Aorta (tissue), 5 donors: ENCODE measurements at regions not wholly inside any gene's neighbourhood (a gene's known extent, or its start where the extent isn't known, plus 50 kb on each side); places are given as distances from the start of the nearest gene placed in this dataset.

Source experiments
- ATAC-seq: fragments of 200-7000 bp; cut with Tn5 transposase; one replicate; pipeline ENCODE4 v1.9.1; 2022; ENCODE audit warnings: moderate library complexity; ENCODE audit not compliant: low FRiP score
- DNase-seq, 2 donors: peaks; one replicate each; pipeline ENCODE4 v3.0.0-alpha.2; 2020
- H3K27ac ChIP-seq, 2 donors: one replicate each; pipeline ENCODE4 v1.5.1; 2013; ENCODE audit warnings: low read length in 2 of 2, mild to moderate bottlenecking in 2 of 2, moderate library complexity in 2 of 2, control low read depth in 1 of 2, inconsistent platforms in 1 of 2, low read depth in 1 of 2
- H3K27me3 ChIP-seq, 2 donors: one replicate each; pipeline ENCODE4 v1.6.1; 2013; ENCODE audit warnings: control low read depth in 1 of 2, low read length in 1 of 2, mild to moderate bottlenecking in 1 of 2, moderate library complexity in 1 of 2; ENCODE audit not compliant: insufficient read depth in 2 of 2, control insufficient read depth in 1 of 2
- H3K36me3 ChIP-seq, 2 donors: one replicate each; pipeline ENCODE4 v1.6.1; 2013; ENCODE audit warnings: control low read depth in 1 of 2, low read length in 1 of 2, mild to moderate bottlenecking in 1 of 2; ENCODE audit not compliant: insufficient read depth in 2 of 2, control insufficient read depth in 1 of 2
- H3K4me1 ChIP-seq, 2 donors: one replicate each; pipeline ENCODE4 v1.6.1; 2013; ENCODE audit warnings: low read length in 2 of 2, control low read depth in 1 of 2, mild to moderate bottlenecking in 1 of 2, moderate library complexity in 1 of 2; ENCODE audit not compliant: insufficient read depth in 2 of 2, control insufficient read depth in 1 of 2
- H3K4me3 ChIP-seq, 2 donors: one replicate each; pipeline ENCODE4 v1.5.1; 2013; ENCODE audit warnings: low read length in 2 of 2, control low read depth in 1 of 2, mild to moderate bottlenecking in 1 of 2
- H3K9me3 ChIP-seq: one replicate; pipeline ENCODE4 v1.6.1; 2013; ENCODE audit warnings: mild to moderate bottlenecking, low read length; ENCODE audit not compliant: control insufficient read depth
- WGBS, 2 donors: extraction: QIAGEN DNeasy Blood & Tissue Kit; methylation state at CpG; one replicate each; pipeline ENCODE4 v1.1.7; 2013; 5-methylcytosine and 5-hydroxymethylcytosine counted together
- intact Hi-C, 2 donors: fragments of 100-400 bp; cut with DNase I; formaldehyde crosslinking; loops; one replicate each; pipeline versions ENCODE4 v1.14.2 to v1.15.0; 2022
- donor health status: healthy with polysubstance abuse.
- donor health status: Bipolar disorder and iron deficiency.
- donor health status: DM: no; HTN: no; CAD: no.
- donor health status: DM: no; HTN: no; CAD: no.
- donor health status: DM: yes; HTN: yes; CAD: no.

DNA sequence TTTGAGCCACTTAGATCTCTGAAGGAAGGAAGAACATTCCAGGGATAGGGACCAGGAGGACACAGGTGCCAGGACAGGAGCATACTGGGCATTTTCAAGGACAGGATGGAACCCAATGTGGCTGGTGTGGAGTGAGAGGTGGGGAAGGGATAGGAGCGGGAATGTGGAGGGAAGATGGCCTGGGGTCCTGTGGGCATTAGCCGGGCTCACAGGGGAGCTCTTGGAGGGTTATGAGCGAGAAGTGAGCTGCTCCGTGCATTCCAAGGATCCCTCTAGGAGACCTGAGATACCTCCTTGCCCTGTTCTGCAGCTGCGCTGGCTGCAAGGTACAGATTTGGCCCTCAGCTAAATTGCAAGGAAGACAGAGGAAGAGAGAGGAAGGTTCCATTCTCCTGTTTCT lies 87.5 kb downstream of the IER5 start:
- ATAC-seq = no peak
- 95 to 98% methylated on average over 5 of the region's 5 CpGs for WGBS, 2 donors
- Histone ChIP-seq H3K27me3 (no peaks in the 10 kb centered on the region), H3K4me1 (no peaks in the 10 kb centered on the region), H3K4me3 (no peak overlapping the region), H3K36me3 (no peaks in the 10 kb centered on the region), H3K9me3 (peaks cover 6% of the 10 kb centered on the region), H3K27ac (no peak overlapping the region)
- DNase-seq = no peak
- intact Hi-C loops = no loop called here

DNA sequence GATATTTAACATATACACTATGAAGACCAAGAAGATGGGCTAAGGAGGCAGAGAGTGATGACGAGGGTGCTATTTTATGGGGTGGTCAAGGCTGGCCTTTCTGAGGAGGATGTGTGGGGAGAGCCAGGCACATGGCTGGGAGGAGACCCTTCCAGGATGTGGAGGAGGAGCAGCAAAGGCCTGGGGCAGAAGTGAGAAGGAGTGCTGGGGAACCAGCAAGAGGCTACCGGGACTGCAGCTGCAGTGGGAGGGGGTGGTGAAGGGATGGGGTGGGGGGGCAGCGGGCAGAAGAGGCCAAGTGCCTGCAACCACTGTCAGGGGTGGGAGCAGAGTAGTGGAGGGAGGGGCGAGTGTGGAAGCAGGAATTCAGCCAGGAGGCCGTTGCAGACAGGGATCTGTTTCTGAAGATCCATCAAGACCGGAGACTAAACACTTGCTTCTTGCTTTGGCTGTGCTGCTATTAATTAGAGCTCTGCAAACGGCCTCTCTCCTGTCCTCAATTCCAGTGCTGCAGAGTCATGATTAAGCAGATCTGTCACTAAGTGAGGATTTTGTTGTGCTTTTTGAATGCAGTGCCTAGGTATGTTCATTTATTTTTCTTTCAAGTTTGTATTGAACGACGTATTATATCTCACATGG lies 89.9 kb downstream of the IER5 start:
- no peaks in the 10 kb centered on the region for H3K27me3 ChIP-seq
- no peak overlapping the region for H3K4me3 ChIP-seq
- ATAC-seq (no peak), DNase-seq (peak in 1 of 2 donors; percentile 16)
- intact Hi-C loops = no loop called here
- H3K9me3 ChIP-seq = peaks cover 3% of the 10 kb centered on the region
- H3K36me3 ChIP-seq = no peaks in the 10 kb centered on the region
- H3K4me1 ChIP-seq = no peaks in the 10 kb centered on the region
- no peak overlapping the region for H3K27ac ChIP-seq
- WGBS, 2 donors = 60 to 71% methylated on average over 9 of the region's 9 CpGs

DNA sequence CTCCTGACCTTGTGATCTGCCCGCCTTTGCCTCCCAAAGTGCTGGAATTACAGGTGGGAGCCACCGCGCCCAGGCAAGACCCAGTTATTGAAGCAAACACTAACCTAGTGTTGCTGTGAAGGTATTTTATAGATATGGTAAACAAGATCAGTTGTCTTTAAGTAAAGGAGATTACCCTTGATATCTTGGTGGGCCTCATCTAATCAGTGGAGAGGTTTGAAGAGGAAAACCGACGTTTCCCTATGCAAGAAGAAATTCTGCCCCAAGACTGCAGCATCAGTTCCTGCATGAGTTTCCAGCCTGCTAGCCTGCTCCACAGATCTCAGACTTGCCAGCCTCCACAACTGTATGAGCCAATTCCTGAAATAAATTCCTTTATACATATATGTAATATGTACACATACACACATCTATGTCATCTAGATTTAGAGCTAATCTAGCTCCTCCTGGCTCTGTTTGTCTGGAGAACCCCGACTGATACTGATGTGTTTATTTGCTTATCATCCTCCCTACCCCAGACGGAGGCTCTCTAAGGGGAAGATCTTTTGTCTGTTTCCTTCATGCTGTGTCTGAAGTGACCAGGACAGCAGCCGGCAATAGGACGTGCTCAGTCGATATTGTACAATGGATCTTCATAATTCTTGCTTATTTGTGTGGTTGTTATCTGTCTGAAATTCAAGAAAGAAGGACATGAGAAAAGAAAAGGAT lies 90.9 kb downstream of the IER5 start:
- no peak overlapping the region for H3K27ac ChIP-seq
- H3K4me3 ChIP-seq = no peak overlapping the region
- no peaks in the 10 kb centered on the region for H3K9me3 ChIP-seq
- no peaks in the 10 kb centered on the region for H3K36me3 ChIP-seq
- WGBS, 2 donors = 55 to 58% methylated on average over 10 of the region's 10 CpGs
- intact Hi-C loops = no loop called here
- H3K4me1 ChIP-seq = no peaks in the 10 kb centered on the region
- ATAC-seq (no peak), DNase-seq (no peak)
- no peaks in the 10 kb centered on the region for H3K27me3 ChIP-seq

DNA sequence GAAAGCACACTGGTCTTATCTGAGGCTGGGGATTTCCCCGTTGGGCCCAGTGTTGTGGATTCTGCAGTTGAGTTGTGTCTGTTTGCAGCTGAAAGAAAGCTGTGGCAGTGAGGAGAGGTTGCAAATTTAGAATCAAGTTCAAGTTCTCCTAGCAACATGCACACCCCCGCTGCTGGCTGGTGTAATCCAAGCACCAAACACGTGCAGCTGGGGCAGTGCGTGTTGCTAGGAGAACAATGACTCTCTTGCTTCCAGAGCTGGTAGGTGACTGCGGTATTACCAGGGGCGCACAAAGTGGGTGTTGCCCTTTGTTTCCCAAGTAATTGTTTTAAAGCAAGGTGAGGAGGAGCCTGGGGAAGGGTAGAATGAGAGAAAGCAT lies 91.5 kb downstream of the IER5 start:
- 0 to 3% methylated on average over 6 of the region's 6 CpGs for WGBS, 2 donors
- no peak for DNase-seq

DNA sequence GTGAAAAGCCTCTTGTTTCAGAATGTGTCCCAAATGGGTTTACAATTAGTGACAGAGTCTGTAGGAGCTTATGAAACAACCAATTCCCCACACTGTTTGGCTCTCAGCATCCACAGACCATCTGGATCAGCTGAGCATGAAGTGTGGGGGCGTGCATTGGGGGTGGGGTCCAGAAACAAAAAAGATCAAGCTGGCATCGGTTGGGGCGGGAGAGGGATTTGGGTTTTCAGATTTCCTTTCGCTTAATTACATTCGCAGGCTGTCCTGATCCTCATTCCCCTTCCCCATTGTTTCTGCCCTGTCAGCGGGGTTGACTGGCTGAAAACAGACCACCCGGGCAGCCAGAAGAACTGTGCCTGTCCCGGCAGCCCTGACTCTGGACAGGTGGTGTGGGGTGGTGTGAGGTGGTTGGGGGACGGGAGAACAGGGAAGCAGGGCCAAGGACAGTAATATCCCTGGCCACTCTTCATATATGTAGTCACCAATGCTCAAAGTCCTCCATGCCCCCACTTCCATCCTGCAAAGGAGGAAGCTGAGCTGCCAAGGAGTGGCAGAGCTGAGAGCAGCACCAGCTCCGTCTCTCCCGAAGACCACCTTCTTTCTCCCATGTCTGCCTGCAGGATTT lies 92.0 kb downstream of the IER5 start:
- no peak for DNase-seq

More for the DNA sequence above, 91.5 kb downstream of the IER5 start:
- H3K36me3 ChIP-seq = no peaks in the 10 kb centered on the region
- ATAC-seq = peak; percentile 61
- H3K27ac ChIP-seq = no peak overlapping the region
- no peaks in the 10 kb centered on the region for H3K9me3 ChIP-seq
- no peaks in the 10 kb centered on the region for H3K4me1 ChIP-seq
- intact Hi-C loops = no loop called here
- H3K4me3 ChIP-seq = no peak overlapping the region
- no peaks in the 10 kb centered on the region for H3K27me3 ChIP-seq

DNA sequence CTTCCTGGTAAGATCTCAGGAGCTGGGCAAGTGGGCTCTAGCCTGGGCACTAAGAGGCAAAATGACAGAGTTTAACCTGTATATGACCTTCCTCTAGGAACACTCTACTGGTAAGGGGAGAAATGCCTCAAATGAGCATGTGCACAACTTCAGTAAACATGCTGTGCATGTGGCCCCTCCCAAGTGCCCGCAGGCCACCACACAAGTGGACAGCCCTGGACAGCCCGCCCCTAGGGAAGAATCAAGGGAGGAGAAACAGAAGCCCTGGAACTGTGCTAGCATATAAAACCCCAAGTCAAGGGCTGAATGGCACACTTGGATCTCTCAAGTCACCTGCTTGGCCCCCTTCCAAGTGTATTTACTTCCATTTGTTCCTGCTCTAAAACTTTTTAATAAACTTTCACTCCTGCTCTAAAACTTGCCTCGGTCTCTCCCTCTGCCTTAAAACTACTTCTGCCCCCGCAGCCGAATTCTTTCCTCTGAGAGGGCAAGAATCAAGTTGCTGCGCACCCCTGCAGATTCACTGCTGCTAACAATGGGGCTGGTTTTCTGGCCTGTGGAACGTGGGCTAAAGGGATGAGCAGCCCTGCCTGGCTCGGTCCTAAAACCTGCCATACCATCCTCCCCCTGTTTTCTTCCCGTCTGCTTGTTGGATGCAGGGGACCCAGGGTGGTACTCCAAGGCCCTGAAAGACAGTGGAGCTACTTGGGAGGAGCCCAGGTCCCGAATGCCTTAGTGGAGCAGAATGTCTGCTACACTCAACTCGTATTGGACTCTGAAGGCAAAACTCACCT lies 93.5 kb downstream of the IER5 start:
- ATAC-seq = no peak
- intact Hi-C loops = no loop called here
- DNase-seq = no peak

More for the DNA sequence above, 92.0 kb downstream of the IER5 start:
- no peaks in the 10 kb centered on the region for H3K9me3 ChIP-seq
- 64 to 65% methylated on average over 10 to 11 of the region's 11 CpGs for WGBS, 2 donors
- no peaks in the 10 kb centered on the region for H3K36me3 ChIP-seq
- ATAC-seq = no peak
- H3K4me3 ChIP-seq = no peak overlapping the region
- no peak overlapping the region for H3K27ac ChIP-seq
- H3K4me1 ChIP-seq = no peaks in the 10 kb centered on the region
- intact Hi-C loops = no loop called here
- no peaks in the 10 kb centered on the region for H3K27me3 ChIP-seq

DNA sequence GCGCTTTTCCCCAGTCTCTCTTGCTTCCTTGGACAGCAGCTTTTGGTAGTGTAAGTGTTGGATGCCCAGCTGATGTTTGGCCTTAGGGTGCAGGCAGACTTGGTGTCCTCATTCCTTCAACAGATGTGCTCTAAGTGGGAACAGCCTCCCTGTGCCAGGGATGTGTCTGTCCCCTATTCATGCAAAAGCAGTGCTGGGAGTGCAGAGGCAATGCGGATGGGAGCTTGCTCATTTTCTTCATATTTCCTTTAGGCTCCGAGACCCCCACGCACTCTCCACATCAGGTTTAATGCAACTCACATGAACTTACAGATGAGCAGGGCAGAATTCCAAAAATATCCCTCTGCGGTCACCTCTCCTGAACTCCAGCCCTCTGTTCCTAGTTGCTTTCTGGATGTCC lies 96.1 kb downstream of the IER5 start:
- Histone ChIP-seq H3K4me3 (no peak overlapping the region), H3K9me3 (no peaks in the 10 kb centered on the region), H3K27me3 (no peaks in the 10 kb centered on the region), H3K4me1 (no peaks in the 10 kb centered on the region), H3K36me3 (no peaks in the 10 kb centered on the region), H3K27ac (no peak overlapping the region)
- ATAC-seq (no peak), DNase-seq (no peak)
- WGBS, 2 donors = 89% methylated on average over 5 of the region's 5 CpGs
- intact Hi-C loops = no loop called here

More for the DNA sequence above, 93.5 kb downstream of the IER5 start:
- Histone ChIP-seq H3K27me3 (no peaks in the 10 kb centered on the region), H3K4me3 (no peak overlapping the region), H3K9me3 (no peaks in the 10 kb centered on the region), H3K36me3 (no peaks in the 10 kb centered on the region), H3K27ac (no peak overlapping the region), H3K4me1 (no peaks in the 10 kb centered on the region)
- 80 to 86% methylated on average over 11 of the region's 11 CpGs for WGBS, 2 donors

DNA sequence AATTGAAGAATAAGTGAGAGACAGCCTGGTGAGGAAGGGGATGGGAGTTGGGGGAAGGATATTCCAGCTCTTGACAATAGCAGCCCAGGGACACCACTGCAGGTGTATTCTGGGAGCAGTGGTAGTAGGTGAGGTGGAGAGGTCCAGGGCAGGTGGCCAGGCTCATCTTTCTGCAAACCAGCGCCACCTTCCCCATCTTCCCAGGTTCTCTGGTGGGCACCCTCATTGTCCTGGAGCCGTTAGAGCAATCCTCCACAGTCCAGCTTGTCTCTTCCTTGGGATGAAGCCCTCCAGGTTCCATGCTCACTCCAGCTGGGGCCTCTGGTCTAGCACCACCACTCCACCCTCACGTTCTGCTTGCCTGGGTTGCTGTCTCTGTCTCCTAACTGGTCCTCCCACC lies 97.0 kb downstream of the IER5 start:
- 57 to 60% methylated on average over 3 of the region's 3 CpGs for WGBS, 2 donors
- no peak for DNase-seq
- intact Hi-C loops = no loop called here

More for the DNA sequence above, 97.0 kb downstream of the IER5 start:
- ATAC-seq = no peak
- Histone ChIP-seq H3K36me3 (no peaks in the 10 kb centered on the region), H3K9me3 (no peaks in the 10 kb centered on the region), H3K4me1 (no peaks in the 10 kb centered on the region), H3K27ac (no peak overlapping the region), H3K27me3 (no peaks in the 10 kb centered on the region), H3K4me3 (no peak overlapping the region)
